WI38 (cell line): ENCODE measurements at regions not wholly inside any gene's neighbourhood (a gene's known extent, or its start where the extent isn't known, plus 50 kb on each side); places are given as distances from the start of the nearest gene placed in this dataset.

Experiments
- H3K4me3 ChIP-seq: 2 replicates; pipeline ENCODE4 v1.5.1; 2011; ENCODE audit warnings: low read depth, mild to moderate bottlenecking, control low read depth, low read length
- CTCF ChIP-seq: IDR thresholded peaks from 2 replicates; pipeline ENCODE4 v1.5.1; 2012; ENCODE audit warnings: low read depth, mild to moderate bottlenecking, control low read depth, low read length

GRCh38 chr16:88287219-88287618 lies 95.5 kb upstream of the ZNF469 start:
- peak; percentile 69 for TF ChIP-seq CTCF
- H3K4me3 ChIP-seq = no peak overlapping the region

GRCh38 chr16:88288303-88288702 lies 94.5 kb upstream of the ZNF469 start:
- TF ChIP-seq CTCF = no peak
- no peak overlapping the region for H3K4me3 ChIP-seq

GRCh38 chr16:88289001-88289400 lies 93.8 kb upstream of the ZNF469 start:
- H3K4me3 ChIP-seq = no peak overlapping the region
- no peak for TF ChIP-seq CTCF

GRCh38 chr16:88289561-88289960 lies 93.2 kb upstream of the ZNF469 start:
- TF ChIP-seq CTCF = no peak
- H3K4me3 ChIP-seq = no peak overlapping the region

GRCh38 chr16:88289968-88290401 lies 92.8 kb upstream of the ZNF469 start:
- no peak overlapping the region for H3K4me3 ChIP-seq
- no peak for TF ChIP-seq CTCF

- no peak overlapping the region for H3K4me3 ChIP-seq
- no peak for TF ChIP-seq CTCF
These were observed 91.6 kb upstream of the ZNF469 start for GRCh38 chr16:88290850-88291830.

- no peak overlapping the region for H3K4me3 ChIP-seq
- TF ChIP-seq CTCF = no peak
These were observed 90.5 kb upstream of the ZNF469 start for GRCh38 chr16:88292007-88292970.
